HG03439 (cell line): ENCODE measurements at regions not wholly inside any gene's neighbourhood (a gene's known extent, or its start where the extent isn't known, plus 50 kb on each side); places are given as distances from the start of the nearest gene placed in this dataset.

ENCODE experiments used
- ATAC-seq: cut with Tn5 transposase; IDR thresholded peaks from one replicate; pipeline ENCODE4 v1.9.1; 2021; ENCODE audit warnings: mild to moderate bottlenecking, moderate library complexity; ENCODE audit not compliant: unreplicated experiment

DNA sequence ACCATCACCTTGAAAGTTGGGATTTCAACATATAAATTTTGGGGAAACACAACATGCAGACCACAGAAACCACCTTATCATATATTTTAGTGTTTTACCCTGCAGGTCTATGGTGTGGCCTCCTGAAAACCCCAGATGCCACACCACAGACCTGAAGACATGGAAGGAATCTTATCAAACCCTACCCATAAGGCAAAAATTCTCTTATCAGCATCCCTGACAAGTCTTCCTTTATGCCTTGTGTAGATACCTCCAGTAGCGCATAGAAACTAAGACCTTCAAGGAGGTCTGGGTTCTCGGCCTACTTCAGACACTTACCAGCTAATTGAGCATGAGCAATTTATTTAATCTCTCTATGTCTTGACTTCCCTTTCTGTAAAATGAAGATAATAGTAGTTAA is 59.1 kb upstream of the SLC14A2 start:
- no peak for ATAC-seq

DNA sequence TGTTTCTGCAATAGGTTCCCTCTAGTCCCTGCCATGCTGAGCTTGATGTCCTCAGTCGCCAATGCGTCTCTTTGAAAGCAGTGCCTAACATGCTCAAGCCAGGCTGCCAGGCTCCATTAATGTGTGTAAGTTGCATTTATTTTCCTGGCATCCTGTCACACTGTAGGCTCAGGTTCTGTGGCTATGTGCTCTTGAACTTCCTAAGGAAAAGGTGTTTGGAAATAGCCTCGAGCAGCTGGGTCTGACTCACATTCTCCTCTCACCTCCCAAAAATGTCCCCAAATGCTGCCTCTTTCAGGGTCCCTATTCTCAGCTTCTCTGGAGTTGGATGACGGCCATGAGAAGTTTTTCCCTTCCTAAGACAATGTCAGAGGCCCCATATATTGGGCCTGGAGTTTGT is 58.0 kb upstream of the SLC14A2 start:
- no peak for ATAC-seq

DNA sequence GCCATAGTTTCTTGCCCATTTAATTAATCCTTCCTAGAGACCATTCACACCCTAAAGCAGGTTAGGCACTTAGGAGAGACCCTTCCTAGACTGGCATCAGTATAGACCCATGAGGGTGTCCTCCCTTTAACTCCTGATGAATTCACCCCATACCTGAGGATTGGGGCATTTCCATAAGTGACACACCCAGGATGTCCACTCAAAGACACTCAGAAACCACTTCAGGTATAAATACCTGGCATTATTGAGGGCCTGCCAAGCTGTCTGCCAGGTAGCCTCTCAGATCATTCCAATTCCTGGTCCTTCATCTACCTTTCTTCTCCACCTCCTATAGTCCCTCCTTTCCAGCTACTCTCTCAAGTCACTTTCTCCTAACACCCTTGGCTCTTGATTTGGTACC is 57.5 kb upstream of the SLC14A2 start:
- ATAC-seq: no peak

DNA sequence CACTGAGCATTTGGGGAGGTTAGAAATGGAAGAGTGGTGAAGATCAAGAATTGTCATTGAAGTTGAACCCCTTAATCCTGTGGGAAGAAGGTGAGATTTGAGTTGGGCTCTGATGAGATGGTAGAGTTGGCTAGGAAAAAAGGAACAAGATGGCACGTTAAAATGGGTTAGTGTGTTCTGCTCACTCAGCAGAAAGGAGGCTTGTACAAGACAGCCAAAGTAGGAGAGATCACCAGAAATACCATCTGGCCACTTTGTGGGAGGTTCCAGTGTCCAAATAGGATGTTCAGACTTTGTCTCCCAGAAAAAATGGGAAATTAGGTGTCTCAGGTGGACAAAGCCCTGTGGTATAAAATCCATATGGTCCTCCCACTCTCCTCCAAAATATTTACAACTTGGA is 56.0 kb upstream of the SLC14A2 start:
- ATAC-seq: no peak

DNA sequence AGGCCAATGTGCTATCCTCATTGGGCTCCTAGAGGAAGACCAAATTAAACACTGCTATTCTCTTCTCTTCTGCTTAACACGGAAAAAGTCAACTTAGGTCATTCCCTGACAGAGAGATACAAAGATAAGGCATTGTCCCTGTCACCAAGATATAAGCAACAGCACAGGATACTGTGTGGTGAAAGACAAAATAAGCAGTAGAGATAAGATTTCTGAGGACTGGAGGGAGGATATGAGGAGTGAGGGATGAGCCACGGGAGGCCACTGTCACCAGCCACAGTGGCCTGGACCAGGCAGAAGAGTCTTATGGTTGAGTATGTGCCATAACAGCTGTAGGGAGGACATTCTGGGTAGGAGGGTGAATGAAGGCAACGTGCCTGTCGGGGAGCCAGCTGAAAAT is 54.4 kb upstream of the SLC14A2 start:
- no peak for ATAC-seq

DNA sequence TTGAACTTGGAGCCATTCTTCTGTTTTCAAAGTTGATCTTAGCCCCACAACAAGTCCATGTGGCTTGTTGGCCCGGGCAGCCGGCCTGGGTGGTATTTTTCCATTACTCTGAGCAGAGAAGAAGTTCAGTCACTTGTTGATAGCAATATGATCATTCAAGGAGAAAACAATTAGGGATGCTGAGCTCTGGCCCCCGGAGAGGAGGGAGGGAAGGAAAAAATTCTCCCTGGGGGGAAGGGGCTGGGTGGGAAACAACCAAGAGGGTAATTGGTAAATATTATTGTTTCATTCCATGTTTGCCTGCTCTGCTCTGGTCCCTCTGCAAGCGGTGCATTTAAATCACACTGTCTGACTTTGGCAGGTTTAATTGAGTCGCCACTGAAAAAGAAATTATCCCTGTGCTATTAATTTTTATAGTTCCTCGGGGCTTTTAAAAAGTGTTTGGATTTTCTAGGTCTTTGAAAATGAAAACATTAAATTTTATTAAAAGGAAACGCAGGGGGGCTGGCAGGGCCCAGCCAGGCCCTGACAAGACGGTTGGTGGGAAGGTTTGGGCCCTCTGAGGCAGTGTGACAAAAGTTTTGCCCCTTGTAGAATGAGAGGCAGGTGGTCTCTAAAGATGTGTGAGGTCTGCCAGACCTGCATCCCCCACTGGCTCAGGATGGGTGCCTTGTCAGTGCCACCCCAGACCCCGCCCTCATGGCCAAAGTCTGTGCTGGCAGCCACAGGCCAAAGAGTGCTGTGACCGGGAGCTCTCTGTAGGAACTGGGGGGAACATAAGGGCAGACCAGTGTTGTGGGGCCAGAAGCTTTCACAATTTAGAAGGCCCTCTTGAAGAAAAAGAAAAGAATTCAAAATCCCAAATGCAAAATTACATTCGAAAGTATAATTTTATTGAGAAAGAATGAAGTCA is 52.5 kb upstream of the SLC14A2 start:
- no peak for ATAC-seq

DNA sequence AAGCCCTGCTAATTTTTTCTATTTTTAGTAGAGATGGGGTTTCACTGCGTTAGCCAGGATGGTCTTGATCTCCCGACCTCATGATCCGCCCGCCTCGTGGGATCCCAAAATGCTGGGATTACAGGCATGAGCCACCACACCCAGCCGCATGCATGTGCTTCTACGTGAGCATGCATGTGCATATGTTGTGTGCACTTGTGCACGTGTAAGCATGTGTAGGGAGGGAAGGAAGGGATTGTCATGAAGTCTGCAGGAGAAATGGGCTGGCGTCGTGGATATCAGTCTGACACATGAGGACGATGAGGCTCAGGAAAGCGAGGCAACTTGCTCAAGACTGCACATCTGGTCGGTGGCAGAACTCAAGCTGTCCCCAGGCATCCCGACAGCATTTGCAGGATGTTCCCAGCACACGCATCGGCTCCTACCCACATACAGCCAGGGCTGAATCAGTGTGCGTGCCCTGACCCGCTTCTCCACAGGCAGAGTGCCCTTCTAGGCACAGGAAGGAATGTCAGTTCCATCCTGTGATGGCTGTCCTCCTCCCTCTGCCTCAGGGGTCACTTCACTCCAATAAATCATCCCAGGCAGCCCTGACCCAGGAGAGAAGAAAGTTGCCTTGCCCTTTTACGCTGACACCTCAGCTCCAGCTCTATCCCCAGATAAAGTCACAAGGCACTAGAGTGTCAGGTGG is 49.9 kb upstream of the SLC14A2 start:
- ATAC-seq: no peak
